Thoracic aorta (tissue), 2 donors: ENCODE measurements at regions not wholly inside any gene's neighbourhood (a gene's known extent, or its start where the extent isn't known, plus 50 kb on each side); places are given as distances from the start of the nearest gene placed in this dataset.

Experiments
- ATAC-seq: fragments of 150-250 bp; one replicate; pipeline ENCODE4 v1.8.0; 2017; ENCODE audit warnings: low read depth; ENCODE audit not compliant: insufficient number of reproducible peaks, low FRiP score
- DNase-seq: peaks from one replicate; pipeline ENCODE4 v3.0.0-alpha.2; 2020; ENCODE audit warnings: low spot score
- H3K27ac ChIP-seq, 2 donors: fragments of 200-600 bp; sonication (generic); 1 replicate in 1 of 2; 2 replicates in 1 of 2; pipeline ENCODE4 v1.5.1; 2016; ENCODE audit warnings: mild to moderate bottlenecking in 2 of 2, moderate library complexity in 2 of 2
- H3K27me3 ChIP-seq: fragments of 200-600 bp; sonication (generic); replicated peaks from 2 replicates; pipeline ENCODE4 v1.6.0; 2016; ENCODE audit warnings: mild to moderate bottlenecking; ENCODE audit not compliant: insufficient read depth
- H3K36me3 ChIP-seq: fragments of 200-600 bp; sonication (generic); one replicate; pipeline ENCODE4 v1.5.1; 2016
- H3K4me1 ChIP-seq, 2 donors: fragments of 200-600 bp; sonication (generic); 1 replicate in 1 of 2; 2 replicates in 1 of 2; pipeline versions ENCODE4 v1.5.1 to v1.6.0; 2016; ENCODE audit warnings: low read depth in 2 of 2, mild to moderate bottlenecking in 1 of 2; ENCODE audit not compliant: control insufficient read depth in 1 of 2
- H3K4me3 ChIP-seq: fragments of 200-600 bp; sonication (generic); 2 replicates; pipeline ENCODE4 v1.5.1; 2016; ENCODE audit warnings: mild to moderate bottlenecking
- H3K9me3 ChIP-seq: fragments of 200-600 bp; sonication (generic); 2 replicates; pipeline ENCODE4 v1.5.1; 2016
- TF ChIP-seq, protein P1 (sequence below): fragments of 200-600 bp; sonication (generic); IDR thresholded peaks from one replicate; pipeline ENCODE4 v1.5.1; 2019; ENCODE audit warnings: antibody characterized with exemption

DNA sequence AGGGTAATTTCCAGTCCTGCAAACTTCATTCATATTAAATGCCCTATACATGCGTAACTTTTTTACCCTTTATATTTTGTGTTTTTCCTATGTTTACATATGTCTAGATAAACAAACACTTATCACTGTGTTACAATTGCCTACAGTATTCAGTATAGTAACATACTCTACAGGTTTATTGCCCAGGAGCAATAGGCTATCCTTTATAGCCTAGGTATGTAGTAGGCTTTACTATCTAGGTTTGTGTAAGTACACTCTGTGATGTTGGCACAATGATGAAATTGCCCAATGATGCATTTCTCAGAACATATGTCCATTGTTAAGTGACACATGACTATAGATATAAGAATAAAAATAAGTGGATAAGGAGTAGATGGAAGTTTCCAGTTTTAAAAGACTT is 345.5 kb upstream of the C1orf87 start:
- ATAC-seq, result no peak
- no peaks in the 10 kb centered on the region for H3K36me3 ChIP-seq
- no peak for DNase-seq
- H3K4me1 ChIP-seq, result peaks cover 9 to 15% of the 10 kb centered on the region in 2 donors
- no peaks in the 10 kb centered on the region for H3K27me3 ChIP-seq
- H3K4me3 ChIP-seq, result no peak overlapping the region
- TF ChIP-seq, protein P1, sequence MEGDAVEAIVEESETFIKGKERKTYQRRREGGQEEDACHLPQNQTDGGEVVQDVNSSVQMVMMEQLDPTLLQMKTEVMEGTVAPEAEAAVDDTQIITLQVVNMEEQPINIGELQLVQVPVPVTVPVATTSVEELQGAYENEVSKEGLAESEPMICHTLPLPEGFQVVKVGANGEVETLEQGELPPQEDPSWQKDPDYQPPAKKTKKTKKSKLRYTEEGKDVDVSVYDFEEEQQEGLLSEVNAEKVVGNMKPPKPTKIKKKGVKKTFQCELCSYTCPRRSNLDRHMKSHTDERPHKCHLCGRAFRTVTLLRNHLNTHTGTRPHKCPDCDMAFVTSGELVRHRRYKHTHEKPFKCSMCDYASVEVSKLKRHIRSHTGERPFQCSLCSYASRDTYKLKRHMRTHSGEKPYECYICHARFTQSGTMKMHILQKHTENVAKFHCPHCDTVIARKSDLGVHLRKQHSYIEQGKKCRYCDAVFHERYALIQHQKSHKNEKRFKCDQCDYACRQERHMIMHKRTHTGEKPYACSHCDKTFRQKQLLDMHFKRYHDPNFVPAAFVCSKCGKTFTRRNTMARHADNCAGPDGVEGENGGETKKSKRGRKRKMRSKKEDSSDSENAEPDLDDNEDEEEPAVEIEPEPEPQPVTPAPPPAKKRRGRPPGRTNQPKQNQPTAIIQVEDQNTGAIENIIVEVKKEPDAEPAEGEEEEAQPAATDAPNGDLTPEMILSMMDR, result no peak
- no peak overlapping the region for H3K27ac ChIP-seq
- no peaks in the 10 kb centered on the region for H3K9me3 ChIP-seq

GRCh38 chr1:60415696-60416095 is 342.1 kb upstream of the C1orf87 start:
- no peak overlapping the region for H3K27ac ChIP-seq
- H3K9me3 ChIP-seq, result no peaks in the 10 kb centered on the region
- no peaks in the 10 kb centered on the region for H3K36me3 ChIP-seq
- H3K27me3 ChIP-seq, result no peaks in the 10 kb centered on the region
- ATAC-seq, result no peak
- TF ChIP-seq, protein P1, result no peak
- no peak for DNase-seq
- H3K4me1 ChIP-seq, result peaks cover 0 to 21% of the 10 kb centered on the region in 2 donors
- no peak overlapping the region for H3K4me3 ChIP-seq

DNA sequence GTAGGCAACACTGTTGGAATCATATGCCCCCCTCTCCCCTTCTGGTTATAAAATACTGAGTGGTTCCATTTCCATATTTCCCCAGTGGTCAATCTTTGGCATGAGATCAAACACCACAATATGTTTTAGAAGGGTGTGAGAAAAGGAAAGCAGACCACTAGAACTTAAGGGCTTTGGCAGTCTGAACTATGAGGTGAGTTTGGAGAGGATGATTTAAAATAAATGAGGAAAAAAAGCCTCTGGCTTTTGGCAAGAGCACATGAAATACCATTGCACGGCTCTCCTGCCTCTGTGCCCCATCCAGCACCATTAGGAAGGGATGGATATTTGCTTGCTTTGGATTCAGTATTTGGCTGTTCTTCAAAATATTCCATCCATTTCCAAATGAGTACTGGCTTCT is 339.5 kb upstream of the C1orf87 start:
- Histone ChIP-seq H3K4me3 (no peak overlapping the region), H3K27ac (no peak overlapping the region), H3K36me3 (no peaks in the 10 kb centered on the region), H3K4me1 (peaks cover 0 to 21% of the 10 kb centered on the region in 2 donors), H3K27me3 (no peaks in the 10 kb centered on the region), H3K9me3 (no peaks in the 10 kb centered on the region)
- TF ChIP-seq, protein P1, result no peak
- DNase-seq, result no peak
- no peak for ATAC-seq

GRCh38 chr1:60411591-60411990 is 338.0 kb upstream of the C1orf87 start:
- Histone ChIP-seq H3K9me3 (no peaks in the 10 kb centered on the region), H3K4me1 (peaks cover 0 to 21% of the 10 kb centered on the region in 2 donors), H3K27me3 (no peaks in the 10 kb centered on the region), H3K36me3 (no peaks in the 10 kb centered on the region), H3K4me3 (no peak overlapping the region), H3K27ac (no peak overlapping the region)
- DNase-seq, result no peak
- TF ChIP-seq, protein P1, result no peak
- no peak for ATAC-seq

DNA sequence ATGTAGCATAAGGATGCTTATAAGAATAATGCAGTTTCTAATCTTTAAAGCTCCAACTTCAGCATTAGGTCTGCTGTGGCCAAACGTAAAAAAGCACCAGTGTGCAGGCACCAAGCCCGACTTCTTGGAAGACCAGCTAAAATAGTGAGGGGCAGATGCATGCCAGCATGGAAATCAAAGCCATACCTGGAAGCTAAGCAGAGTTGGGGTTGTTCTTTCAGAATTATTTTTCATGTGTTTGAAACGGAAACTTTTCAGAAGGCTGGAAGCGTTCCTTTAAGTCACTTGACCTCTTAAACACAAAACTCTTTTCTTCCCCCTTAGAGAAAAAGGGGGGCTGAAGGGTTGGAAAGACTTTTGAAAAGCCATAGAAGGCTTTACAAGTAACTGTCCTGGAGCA is 329.2 kb upstream of the C1orf87 start:
- Histone ChIP-seq H3K27me3 (no peaks in the 10 kb centered on the region), H3K9me3 (no peaks in the 10 kb centered on the region), H3K36me3 (no peaks in the 10 kb centered on the region), H3K4me1 (peaks cover 0 to 14% of the 10 kb centered on the region in 2 donors), H3K27ac (no peak overlapping the region), H3K4me3 (no peak overlapping the region)
- TF ChIP-seq, protein P1, result no peak
- ATAC-seq, result no peak
- DNase-seq, result no peak
